PFSK-1 (cell line): ENCODE measurements at regions not wholly inside any gene's neighbourhood (a gene's known extent, or its start where the extent isn't known, plus 50 kb on each side); places are given as distances from the start of the nearest gene placed in this dataset.

ENCODE experiments used
- FOXP2 ChIP-seq: optimal IDR thresholded peaks from 2 replicates; pipeline ENCODE3; 2011; ENCODE audit warnings: borderline replicate concordance, control low read depth, inconsistent platforms; ENCODE audit not compliant: insufficient read depth; ENCODE audit errors: extremely low read length, extremely low read depth
- POLR2AphosphoS5 ChIP-seq: IDR thresholded peaks from 2 replicates; pipeline ENCODE4 v1.6.1; 2012; ENCODE audit warnings: low read depth, mild to moderate bottlenecking, control low read depth, low read length, moderate library complexity
- SIN3A ChIP-seq: IDR thresholded peaks from 2 replicates; pipeline ENCODE4 v1.6.1; 2012; ENCODE audit warnings: mild to moderate bottlenecking, low read length, moderate library complexity, borderline replicate concordance; ENCODE audit not compliant: insufficient read depth
- TAF1 ChIP-seq: IDR thresholded peaks from 2 replicates; pipeline ENCODE4 v1.6.1; 2012; ENCODE audit warnings: low read length, control low read depth, borderline replicate concordance; ENCODE audit not compliant: insufficient read depth
- TF ChIP-seq, protein P1 (sequence below), 2 experiments: IDR thresholded peaks; 2 replicates each; pipeline versions ENCODE4 v1.6.1 to v1.8.0; 2011 to 2012; ENCODE audit warnings: low read depth in 2 of 2, low read length in 2 of 2, control low read depth in 1 of 2, inconsistent platforms in 1 of 2, mild to moderate bottlenecking in 1 of 2, moderate library complexity in 1 of 2; ENCODE audit not compliant: insufficient read depth in 1 of 2

DNA sequence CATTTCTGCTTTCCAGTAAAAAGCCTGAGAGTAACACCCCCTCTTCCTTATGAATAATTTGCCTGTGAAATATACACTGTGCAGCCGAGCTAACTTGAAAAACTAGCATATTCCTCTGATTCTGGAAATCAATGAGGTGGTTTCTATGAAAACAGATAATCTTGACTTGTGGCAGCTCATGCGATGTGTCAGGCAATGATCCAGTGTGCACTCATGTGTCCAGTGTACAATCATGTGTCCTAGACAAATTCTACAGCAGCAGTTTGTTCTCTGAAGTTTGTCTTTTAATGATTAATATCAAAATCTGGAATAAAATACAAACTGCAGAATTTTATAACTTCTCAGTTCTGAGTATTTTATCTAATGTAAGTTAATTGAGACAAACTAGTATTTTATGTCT, 2213.9 kb upstream of the PCDH20 start:
- TF ChIP-seq TAF1 (no peak), SIN3A (no peak), FOXP2 (no peak), POLR2AphosphoS5 (no peak)
- TF ChIP-seq, protein P1, sequence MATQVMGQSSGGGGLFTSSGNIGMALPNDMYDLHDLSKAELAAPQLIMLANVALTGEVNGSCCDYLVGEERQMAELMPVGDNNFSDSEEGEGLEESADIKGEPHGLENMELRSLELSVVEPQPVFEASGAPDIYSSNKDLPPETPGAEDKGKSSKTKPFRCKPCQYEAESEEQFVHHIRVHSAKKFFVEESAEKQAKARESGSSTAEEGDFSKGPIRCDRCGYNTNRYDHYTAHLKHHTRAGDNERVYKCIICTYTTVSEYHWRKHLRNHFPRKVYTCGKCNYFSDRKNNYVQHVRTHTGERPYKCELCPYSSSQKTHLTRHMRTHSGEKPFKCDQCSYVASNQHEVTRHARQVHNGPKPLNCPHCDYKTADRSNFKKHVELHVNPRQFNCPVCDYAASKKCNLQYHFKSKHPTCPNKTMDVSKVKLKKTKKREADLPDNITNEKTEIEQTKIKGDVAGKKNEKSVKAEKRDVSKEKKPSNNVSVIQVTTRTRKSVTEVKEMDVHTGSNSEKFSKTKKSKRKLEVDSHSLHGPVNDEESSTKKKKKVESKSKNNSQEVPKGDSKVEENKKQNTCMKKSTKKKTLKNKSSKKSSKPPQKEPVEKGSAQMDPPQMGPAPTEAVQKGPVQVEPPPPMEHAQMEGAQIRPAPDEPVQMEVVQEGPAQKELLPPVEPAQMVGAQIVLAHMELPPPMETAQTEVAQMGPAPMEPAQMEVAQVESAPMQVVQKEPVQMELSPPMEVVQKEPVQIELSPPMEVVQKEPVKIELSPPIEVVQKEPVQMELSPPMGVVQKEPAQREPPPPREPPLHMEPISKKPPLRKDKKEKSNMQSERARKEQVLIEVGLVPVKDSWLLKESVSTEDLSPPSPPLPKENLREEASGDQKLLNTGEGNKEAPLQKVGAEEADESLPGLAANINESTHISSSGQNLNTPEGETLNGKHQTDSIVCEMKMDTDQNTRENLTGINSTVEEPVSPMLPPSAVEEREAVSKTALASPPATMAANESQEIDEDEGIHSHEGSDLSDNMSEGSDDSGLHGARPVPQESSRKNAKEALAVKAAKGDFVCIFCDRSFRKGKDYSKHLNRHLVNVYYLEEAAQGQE (IDR thresholded peaks at IDR 0.05; ENCODE audit: insufficient read depth in 1 of 2, low read depth in 2 of 2, low read length in 2 of 2) = no peak

- TF ChIP-seq SIN3A (no peak), FOXP2 (no peak), TAF1 (no peak)
- TF ChIP-seq, protein P1 (IDR thresholded peaks at IDR 0.05; ENCODE audit: insufficient read depth in 1 of 2, low read depth in 2 of 2, low read length in 2 of 2) = no peak
Observed at GRCh38 chr13:63628310-63628709, 2212.7 kb upstream of the PCDH20 start.

- TF ChIP-seq POLR2AphosphoS5 = no peak
- TF ChIP-seq FOXP2 = no peak
- TF ChIP-seq, protein P1 (IDR thresholded peaks at IDR 0.05; ENCODE audit: insufficient read depth in 1 of 2, low read depth in 2 of 2, low read length in 2 of 2) = no peak
- TF ChIP-seq TAF1 = no peak
Observed at GRCh38 chr13:63625869-63626268, 2210.2 kb upstream of the PCDH20 start.

- TF ChIP-seq POLR2AphosphoS5 (no peak), FOXP2 (no peak), TAF1 (no peak), SIN3A (no peak)
- TF ChIP-seq, protein P1 (IDR thresholded peaks at IDR 0.05; ENCODE audit: insufficient read depth in 1 of 2, low read depth in 2 of 2, low read length in 2 of 2) = no peak
Observed at GRCh38 chr13:63614874-63615612, 2199.4 kb upstream of the PCDH20 start.
